Hippocampal formation (tissue), 2 donors: ENCODE measurements at regions not wholly inside any gene's neighbourhood (a gene's known extent, or its start where the extent isn't known, plus 50 kb on each side); places are given as distances from the start of the nearest gene placed in this dataset.
"Not testable (repeated sequence)": the region's sequence is repeated elsewhere in the genome, so short reads cannot be mapped to it uniquely, and the experiment has no call there.

ENCODE experiments used
- DNase-seq, 2 donors: peaks; one replicate each; lab custom pipeline; 2025; lab: John Stamatoyannopoulos, UW

DNA sequence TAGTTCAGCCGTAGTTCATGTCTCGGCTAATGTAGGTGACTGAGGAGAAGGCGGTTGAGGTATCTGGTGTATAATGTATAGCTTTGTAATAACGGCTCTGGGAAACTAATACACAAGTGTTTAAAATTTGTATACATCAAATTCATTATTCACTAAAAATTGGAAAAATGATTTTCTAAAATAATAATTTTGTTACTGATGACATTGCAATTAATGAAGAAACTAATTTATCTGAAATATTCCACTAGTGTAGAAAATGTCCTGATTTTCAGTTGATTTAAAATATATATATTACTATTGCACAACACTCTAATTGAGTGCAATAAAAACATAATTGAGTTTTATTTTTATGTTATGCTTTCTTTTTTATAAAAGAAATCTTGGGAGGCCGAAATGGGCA lies 823.0 kb downstream of the TAF11L14 start:
- no peak for DNase-seq

DNA sequence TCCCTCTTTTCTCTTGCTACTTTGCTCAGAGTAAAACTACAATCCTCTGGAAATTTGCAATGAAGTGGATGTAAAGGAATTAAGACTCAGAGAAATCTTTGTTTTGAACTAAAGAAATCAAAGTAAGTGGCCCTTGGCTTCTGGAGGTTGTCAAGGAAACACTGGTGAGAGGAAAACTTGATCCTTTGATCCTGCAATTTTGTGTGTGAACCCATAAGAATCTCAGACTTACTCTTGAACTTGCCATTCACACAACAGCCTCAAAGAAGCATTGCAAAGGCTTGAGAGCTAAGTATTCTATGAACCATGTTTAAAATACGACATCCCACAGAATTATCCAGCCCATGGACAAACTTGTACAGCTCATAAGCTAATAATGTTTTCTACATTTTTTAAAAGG lies 827.5 kb downstream of the TAF11L14 start:
- no peak for DNase-seq

DNA sequence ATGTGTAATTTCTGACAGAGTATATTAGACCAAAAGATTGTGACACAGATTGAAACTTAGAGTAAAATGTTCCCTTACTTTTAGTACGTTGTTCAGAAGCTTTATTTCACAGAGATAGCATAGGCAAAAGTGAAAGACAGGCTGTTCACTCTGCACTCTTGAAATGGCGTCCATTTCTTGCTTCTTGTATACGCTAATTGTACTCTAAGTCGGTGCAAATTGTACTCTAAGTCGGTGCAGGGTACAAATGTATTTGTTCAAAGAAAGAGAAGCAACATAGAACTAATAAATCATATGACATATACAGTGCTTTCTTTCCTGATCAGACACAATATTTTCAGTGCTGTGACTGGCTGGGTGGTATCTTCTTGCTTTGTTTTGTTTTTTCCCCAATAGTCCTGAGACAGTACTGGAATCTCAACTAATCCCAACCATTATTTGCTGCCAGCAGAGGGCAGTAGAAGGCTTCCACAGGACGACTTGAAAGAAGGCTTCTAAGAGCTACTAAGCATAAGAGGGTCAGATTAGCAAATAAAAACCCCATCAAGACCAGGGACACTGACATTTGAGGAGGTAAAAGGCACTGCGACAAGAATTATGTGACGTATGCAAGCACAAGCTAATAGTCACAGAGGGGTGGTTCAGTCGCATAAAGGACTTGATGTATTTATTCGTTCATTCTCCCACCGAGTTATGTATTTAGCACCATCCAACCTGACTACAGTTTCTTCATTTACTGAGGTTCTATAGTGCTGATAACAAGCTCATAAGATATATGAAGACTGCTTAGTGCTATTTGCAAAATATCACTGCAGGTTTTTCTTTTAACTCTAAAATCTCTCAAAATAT lies 831.8 kb downstream of the TAF11L14 start:
- peak; percentile 58 to 70 for DNase-seq

DNA sequence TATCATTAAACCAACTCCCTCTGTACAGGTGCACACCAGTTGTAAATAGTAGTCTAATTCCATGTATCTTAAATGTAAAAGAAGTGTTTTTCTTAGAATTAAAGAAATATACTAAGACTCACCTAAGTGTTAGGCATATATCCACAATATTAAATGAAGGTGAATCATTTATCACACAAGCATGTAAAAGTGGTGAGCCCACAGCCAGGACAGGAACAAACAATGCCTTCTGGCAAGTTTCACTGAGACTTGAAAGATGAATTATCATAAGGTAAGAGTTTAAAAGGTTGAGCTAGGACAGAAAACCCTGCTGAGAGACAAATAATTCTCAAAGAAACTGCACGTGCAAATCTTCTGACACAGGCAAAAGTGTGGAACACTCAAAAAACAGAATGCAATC lies 832.5 kb downstream of the TAF11L14 start:
- no peak for DNase-seq

DNA sequence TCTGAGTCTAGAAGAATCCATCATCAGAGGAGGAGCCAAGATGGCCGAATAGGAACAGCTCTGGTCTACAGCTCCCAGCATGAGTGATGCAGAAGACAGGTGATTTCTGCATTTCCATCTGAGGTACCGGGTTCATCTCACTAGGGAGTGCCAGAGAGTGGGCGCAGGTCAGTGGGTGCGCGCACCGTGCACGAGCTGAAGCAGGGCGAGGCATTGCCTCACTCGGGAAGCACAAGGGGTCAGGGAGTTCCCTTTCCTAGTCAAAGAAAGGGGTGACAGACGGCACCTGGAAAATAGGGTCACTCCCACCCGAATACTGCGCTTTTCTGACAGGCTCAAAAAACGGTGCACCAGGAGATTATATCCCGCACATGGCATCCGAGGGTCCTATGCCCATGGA lies 837.5 kb downstream of the TAF11L14 start:
- not testable (repeated sequence) for DNase-seq

DNA sequence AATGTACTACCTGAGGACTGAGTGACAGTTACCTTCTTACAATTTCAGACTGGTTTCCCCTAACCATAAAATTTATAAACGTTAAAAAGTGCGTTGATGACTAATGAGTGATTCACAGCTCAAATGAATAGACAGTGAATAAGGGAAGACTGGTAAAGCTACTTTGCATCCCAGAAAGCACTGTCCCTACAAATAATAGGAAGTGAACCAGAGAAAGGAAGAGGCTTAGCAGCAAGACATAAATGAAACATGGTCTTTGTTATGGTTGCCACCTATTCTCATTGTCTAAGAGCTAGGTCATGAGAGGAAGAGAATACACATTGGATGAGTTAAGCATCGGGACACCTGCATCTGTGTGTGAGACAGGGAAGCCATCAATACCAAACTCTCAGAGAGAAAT lies 849.2 kb downstream of the TAF11L14 start:
- DNase-seq: no peak

DNA sequence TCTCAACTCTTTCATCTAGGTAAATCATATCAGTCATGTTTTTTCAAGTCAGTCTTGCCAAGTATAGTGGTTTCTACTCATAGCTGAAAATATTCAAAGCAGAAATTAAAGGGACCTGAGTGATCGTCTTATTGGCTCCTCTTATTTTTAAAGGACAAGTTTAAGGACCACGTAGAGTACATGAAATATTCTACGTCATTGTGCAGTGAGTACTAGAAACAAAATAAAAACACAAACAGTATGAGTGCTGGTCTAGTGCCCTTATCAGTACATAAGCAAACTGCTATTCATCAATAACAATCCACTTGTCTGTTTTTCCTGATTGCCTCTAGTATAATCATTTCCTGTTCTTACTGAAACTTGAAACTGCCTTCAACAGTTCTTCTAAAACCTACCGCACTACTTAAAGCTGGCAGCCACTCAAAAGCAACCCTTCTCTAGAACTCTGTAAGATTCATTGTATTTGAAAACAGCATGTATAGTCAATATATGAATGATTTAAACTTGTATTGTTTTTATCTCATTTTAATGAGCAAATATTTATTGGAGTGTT lies 853.7 kb downstream of the TAF11L14 start:
- DNase-seq: no peak

DNA sequence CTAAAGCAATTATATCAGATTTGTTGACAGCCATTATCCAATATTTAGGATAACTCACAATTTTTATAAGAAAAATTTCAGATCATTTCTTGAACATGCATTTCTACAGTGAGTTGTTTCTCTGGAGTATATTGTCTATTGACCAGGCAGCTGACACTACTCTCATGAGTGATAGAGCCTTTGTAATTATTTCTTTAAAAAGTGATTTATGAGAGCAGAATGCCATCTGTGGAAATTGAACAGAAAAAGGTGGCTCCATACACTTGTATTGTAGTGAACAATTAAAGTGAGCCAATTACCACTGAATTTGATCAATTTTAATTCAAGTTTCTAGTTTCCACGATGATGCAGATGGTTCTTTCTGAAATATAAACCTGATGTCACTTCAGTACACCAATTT lies 855.4 kb downstream of the TAF11L14 start:
- no peak for DNase-seq

DNA sequence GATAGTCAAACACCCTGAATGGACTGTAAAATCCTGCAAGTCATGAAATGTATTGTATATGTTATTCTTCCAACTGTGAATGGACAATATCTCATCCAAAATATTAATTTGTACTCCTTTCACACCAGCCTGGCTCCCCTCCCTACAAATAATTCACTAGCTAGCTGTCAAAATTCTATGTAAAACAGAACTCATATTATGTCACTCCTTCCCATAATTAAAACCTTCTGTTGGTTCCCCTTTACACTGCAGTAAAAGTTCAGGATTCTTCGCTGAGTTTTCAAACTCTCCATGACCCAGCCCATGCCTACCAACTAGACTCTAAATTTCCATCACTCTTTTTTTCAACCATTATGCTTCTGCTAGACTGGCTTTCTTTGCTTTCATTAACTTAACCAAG lies 857.1 kb downstream of the TAF11L14 start:
- no peak for DNase-seq

DNA sequence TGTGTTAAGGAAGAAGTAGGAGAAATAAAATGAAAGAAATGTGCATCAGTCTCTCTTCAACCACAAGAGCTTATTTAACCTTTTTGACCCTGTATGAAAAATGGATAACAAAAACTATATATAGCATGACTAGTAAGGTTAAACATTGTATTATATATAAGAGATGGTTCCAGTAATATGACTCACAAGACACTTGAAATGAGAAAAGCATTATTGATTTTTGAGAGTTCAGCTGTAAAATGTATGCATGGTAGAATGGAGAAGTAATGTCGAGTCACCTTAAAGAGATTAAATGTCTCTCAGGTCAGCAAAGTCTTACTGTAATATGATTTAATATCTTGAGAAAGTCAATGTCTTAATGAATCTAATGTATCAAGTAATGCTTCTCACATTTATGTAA lies 860.9 kb downstream of the TAF11L14 start:
- no peak for DNase-seq

DNA sequence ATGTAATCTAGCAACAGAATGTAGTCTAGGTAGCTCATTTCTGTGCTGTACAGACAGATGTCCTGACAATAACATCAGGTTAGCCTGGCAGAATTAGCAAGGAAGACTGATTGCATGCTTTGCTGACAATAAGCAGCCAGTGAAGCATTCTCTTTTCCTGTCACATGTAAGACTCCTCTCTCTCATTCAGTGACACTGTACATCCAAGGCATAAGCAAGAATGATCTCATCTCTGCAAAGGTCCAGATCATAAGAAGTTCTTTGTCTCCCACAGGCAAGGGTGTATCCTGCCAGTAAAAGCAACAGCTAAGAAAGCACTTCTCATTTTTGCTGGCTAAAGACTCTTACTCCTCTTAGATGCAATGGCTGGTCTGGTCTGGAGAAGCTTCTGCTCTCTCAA lies 861.8 kb downstream of the TAF11L14 start:
- no peak for DNase-seq

DNA sequence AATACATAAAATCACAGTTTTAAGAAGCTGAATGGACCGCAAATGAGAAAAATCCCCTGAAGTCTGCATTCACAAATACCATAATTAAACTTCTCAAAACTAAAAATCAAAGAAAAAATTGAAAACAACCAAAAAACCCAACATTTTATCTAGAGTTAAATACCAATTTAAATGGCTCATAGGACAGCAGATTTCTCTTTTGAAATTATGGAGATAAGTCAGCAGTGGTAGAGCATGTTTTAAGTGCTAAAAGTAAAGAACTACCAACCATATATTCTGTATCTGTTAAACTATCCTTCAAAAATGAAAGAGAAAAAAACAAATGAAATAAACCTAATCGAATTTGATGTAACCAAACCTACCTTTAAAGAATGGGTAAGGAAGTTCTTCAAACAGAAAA lies 862.8 kb downstream of the TAF11L14 start:
- no peak for DNase-seq

DNA sequence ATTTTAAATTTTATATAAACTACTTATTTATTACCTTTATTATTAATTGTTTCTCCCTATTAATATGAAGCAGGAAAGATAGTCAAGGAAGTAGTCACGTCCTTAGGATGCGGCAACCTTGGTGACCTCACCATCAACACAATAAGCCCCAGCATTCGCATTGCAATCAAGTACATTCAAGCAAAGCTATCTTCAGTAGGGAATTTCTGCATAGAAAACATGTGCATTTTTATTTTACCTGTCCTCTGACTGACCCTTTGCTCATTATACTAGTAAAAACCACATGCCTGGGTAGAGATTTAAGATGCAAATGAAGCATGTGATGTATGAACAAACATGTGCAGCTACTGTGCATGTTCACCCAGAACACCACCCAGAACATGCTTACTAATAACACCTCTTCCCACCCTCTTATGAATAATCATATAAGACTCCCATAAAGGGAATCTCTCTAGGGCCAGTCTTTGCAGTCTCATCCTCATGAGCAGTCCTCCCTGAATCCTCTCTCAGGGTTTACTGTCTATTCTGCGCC lies 869.6 kb downstream of the TAF11L14 start:
- no peak for DNase-seq

DNA sequence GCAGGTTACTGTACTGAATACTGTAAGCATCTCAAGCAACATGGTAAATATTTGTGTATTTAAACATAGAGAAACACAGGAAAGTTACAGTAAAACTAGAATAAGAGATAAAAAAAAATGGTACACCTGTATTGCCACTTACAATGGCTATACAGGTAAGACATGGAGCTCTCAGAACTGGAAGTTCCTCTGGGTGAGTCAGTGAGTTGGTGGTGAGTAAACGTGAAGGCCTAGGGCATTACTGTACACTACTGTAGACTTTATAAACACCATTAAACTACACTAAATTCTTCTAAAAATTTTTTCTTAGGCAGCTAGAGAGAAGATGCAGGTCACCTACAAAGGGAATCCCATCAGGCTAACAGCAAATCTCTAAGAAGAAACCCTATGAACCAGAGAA lies 872.9 kb downstream of the TAF11L14 start:
- no peak for DNase-seq

DNA sequence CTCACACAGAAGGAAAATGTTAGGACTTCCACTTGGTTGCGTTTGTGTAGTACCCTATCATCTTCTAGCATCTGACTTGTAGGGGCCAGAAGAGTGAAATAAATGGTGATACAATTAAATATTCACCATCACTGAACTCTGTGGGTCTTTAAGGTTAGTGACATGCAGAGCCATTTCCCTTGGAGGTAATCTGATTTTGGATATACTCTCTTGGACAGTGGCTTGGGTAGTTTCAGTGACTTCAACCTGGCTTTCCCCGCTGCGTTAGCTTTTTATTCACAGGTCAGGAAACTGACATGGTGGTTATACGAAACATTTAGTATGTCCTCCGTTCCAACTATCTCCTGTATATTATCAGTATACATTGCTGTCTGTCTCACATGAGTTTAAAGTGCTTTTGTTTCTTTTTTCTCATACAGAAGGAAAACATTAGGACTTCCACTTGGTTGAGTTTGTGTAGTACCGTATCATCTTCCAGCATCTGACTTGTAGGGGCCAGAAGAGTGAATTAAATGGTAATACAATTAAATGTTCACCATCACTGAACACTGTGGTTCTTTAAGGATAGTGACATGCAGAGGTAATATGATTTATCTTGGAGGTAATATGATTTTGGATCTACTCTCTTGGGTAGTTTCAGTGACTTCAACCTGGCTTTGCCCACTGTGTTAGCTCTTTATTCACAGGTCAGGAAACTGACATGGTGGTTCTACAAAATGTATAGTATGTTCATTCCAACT lies 883.6 kb downstream of the TAF11L14 start:
- no peak for DNase-seq

DNA sequence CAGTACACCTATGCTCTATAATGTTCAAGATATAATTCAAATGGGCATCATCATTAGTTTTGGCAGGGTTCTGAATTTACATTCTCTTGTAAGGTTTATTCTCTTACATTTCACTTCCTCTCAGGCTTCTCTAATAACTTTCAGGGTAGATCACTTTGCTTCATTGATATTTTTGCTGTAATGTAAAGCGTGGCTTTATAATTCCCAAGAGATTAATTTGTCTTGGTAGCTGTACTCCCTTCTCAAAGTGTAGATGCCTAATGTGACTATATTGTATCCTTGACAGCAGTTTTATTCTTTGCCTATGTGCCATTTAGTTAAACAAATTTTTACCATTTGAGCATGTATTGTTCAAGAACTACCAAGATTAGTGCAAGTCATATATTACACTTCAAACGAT lies 889.1 kb downstream of the TAF11L14 start:
- DNase-seq: no peak

DNA sequence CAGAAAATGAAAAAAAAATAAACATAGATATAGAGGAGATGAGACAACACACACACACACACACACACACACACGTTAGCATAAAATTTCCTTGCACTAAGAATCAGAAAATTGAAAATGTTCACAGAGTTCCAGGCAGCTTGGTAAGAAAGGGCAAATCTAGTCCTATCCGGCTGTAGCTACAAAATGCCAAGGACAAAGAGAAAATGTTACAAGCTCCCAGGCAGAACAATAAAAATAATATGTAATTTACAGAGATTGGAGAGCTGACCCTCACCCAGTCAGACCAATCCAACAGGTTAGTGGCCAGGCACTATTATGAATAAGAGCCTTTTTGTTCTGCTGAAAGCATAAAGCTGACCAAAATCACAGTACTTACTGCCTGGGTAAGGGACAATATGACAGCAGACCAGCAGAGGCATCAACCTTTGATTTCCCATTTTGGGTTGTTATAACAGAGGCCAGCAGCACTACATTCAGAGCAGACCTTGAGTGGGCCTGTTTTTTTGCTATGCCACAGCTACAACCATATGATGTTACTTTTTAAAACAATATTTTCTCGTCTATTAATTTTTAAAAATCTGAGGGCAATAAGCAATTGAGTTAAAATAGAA lies 892.6 kb downstream of the TAF11L14 start:
- DNase-seq: no peak

DNA sequence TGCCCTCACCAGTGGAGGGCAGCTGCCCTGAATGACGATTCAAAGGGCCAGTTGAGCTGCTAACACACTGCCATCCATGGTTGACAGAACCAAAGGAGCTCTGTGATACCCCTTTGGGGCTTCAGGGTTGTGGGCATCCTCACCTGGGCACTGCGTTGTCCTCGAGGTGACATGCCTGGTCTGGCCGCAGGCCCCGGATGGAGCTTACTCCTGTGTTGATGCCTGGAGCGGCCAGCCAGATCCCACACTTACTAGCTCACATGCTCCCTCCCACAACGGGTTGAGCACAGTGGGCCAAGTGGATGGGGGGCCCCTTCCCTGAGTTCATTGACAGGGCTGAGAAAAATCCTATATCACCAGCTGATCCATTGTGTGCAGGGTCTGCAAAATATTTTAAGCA lies 898.9 kb downstream of the TAF11L14 start:
- DNase-seq: no peak

DNA sequence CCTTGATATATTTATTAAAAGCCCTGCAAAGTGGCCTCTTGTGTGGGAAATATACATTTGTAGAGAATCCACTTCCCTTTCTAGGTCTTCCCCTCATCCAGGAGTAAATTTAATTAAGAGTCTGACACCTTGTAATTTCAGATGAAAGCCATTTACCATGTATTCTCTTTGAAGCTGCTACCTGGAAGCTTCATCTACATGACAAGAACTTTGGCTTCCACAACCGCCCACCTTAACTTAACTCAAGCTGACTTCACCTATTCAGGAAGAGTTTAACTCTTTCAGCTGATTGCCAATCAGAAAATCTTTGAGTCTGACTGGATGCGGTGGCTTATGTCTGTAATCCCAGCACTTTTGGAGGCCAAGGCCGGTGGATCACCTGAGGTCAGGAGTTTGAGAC lies 899.9 kb downstream of the TAF11L14 start:
- DNase-seq: no peak

DNA sequence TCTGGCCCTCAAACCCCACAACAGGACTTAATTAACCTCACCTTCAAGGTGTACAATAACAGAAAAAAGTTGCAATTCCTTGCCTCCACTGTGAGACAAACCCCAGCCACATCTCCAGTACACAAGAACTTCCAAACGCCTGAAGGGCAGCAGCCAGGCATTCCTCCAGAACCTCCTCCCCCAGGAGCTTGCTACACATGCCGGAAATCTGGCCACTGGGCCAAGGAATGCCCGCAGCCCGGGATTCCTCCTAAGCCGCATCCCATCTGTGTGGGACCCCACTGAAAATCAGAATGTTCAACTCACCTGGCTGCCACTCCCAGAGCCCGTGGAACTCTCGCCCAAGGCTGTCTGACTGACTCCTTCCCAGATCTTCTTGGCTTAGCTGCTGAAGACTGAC lies 901.5 kb downstream of the TAF11L14 start:
- not testable (repeated sequence) for DNase-seq

DNA sequence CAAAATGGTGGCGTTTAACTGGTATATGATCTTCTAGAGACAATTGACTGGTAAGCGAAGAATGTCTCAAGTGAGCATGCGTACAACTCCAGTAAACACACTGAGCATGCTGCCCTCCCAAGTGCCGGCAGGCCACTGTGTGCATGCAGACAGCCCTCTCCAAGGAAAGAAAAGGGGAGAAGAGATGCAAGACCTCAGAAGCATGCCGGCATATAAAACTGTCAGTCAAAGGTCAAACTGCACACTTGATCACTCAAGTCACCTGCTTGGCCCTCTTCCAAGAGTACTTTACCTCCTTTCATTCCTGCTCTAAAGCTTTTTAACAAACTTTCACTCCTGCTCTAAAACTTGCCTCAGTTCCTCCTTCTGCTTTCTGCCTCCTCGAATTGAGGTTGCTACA lies 910.2 kb downstream of the TAF11L14 start:
- DNase-seq: no peak

DNA sequence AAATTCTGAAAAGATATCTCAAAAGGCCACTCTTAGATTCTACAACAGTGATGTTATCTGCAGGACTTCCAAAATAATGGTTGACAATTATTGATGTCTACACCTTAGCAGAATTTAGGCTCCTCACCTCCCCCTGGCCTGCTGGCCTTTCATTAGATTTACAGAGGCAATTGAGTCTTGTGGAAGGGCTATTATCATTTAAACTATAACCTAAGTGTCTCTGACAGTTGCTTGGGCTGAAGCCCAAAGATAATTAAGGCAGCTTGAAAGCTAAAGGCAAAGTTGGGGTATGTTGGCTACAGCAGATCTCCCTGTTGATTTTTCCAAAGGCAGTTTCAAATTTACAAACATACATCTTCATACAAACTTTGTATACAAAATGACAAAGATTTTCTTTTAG lies 912.3 kb downstream of the TAF11L14 start:
- no peak for DNase-seq
